Fibroblast of the aortic adventitia (primary cell): ENCODE measurements at regions not wholly inside any gene's neighbourhood (a gene's known extent, or its start where the extent isn't known, plus 50 kb on each side); places are given as distances from the start of the nearest gene placed in this dataset.

ENCODE experiments used
- DNase-seq: peaks from one replicate; pipeline ENCODE4 v3.0.0-alpha.2; 2010; ENCODE audit warnings: low read depth
- H3K4me3 ChIP-seq: 2 replicates; pipeline ENCODE4 v1.5.1; 2011; ENCODE audit warnings: low read depth, mild to moderate bottlenecking, control low read depth, low read length, moderate library complexity
- TF ChIP-seq, protein P1 (sequence below): IDR thresholded peaks from 2 replicates; pipeline ENCODE4 v1.5.1; 2011; ENCODE audit warnings: mild to moderate bottlenecking, low read length, control low read depth, inconsistent platforms; ENCODE audit not compliant: insufficient read depth

DNA sequence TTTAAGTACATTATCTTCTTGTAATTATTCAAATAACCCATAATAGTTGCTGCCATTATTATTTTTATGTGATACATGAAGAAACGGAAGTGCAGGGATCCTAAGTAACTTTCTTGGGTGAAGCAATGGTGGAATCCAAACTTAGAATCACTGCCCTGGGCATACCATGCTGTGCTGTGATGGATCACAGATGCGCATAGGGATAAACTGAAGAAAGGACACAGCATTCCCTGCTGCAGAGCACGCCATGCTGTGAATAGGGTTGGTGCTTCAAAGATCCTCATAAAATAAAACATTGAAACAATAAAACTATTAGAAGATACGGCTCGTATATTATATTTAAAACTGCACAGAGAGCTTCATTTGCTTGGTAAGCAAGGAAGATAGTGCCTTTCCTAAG lies 211.7 kb upstream of the ADAMTS16 start:
- TF ChIP-seq, protein P1, sequence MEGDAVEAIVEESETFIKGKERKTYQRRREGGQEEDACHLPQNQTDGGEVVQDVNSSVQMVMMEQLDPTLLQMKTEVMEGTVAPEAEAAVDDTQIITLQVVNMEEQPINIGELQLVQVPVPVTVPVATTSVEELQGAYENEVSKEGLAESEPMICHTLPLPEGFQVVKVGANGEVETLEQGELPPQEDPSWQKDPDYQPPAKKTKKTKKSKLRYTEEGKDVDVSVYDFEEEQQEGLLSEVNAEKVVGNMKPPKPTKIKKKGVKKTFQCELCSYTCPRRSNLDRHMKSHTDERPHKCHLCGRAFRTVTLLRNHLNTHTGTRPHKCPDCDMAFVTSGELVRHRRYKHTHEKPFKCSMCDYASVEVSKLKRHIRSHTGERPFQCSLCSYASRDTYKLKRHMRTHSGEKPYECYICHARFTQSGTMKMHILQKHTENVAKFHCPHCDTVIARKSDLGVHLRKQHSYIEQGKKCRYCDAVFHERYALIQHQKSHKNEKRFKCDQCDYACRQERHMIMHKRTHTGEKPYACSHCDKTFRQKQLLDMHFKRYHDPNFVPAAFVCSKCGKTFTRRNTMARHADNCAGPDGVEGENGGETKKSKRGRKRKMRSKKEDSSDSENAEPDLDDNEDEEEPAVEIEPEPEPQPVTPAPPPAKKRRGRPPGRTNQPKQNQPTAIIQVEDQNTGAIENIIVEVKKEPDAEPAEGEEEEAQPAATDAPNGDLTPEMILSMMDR, result no peak
- DNase-seq, result no peak
- H3K4me3 ChIP-seq, result no peak overlapping the region

DNA sequence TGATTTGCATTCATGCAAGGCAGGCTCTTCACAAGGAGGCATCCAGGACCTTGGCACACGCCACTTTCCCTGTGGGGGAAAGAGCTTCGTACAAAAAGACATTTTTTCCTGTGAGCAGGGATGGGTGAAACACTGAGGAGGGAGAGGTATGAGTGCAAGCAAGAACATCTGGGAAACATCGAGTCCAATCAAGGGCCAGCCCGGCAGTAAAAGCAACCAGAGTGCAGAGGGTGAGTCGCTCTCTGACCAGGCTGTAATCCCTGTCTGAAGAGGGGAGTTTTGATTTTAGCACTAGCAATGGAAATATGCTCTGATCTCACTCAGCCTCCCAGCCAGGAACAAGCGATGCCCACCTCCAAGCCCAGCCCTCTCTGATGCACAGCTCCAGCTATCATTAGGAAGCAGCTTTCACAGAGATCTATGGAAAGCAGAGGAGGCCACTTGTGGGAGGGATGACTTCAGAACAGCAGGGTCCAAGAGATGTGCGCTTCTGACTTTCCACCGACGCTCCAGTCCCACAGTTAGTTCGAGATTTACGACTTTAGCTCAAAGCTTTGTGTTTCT lies 211.0 kb upstream of the ADAMTS16 start:
- TF ChIP-seq, protein P1, result no peak
- no peak for DNase-seq
- no peak overlapping the region for H3K4me3 ChIP-seq

DNA sequence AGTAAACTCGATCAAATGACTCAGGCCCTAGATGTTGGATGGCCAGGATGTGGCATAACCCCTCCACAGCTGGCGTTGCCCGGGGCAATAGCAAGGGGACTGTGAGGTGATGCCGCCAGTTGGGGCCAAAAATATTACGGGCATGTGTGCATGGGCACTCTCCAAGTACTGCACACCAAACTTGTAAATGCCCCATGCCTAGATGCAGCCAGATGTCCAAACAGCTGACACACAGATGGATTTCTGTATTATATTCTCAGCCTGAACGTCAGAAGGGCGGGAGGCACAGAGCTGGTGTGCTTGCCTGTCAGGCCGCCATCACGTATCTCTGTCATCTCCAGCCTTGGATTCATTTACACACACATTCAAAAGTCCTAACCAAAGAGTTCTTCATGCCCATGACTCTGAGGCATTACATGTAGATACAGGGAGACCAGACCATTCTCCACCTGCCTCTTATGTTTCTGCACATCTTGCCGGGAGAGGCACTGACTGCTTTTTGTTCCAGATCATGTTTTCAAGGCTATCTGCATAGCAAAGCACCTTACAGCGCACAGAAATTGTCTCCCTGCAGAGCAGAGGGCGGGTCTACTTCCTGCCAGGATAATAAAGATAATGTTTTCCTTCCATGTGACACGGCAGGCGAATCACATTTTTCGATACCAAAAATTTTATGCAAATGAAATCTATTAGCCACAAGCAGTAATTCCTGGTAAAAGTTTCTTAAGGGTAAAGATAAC lies 200.9 kb upstream of the ADAMTS16 start:
- no peak for DNase-seq
- TF ChIP-seq, protein P1, result no peak
- no peak overlapping the region for H3K4me3 ChIP-seq

DNA sequence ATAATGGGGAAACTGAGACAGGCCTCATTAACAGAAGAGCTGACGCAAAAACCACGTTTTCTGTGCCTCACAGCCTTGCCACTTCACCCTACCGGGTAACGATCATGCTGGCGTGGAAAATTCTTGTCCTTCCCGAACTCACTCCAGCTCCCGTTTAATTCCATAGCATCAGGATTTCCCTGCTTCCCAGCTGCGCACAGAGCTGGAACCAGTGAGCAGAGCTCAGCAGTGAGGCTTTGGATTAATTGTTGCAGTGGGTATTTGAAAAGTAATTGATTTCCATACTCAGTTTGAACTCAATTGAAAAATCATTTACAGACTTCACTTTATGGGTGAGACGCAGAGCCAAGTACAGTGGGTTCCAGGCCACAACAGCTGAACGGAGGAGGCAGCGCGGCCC lies 199.0 kb upstream of the ADAMTS16 start:
- TF ChIP-seq, protein P1, result no peak
- no peak for DNase-seq
- H3K4me3 ChIP-seq, result no peak overlapping the region

DNA sequence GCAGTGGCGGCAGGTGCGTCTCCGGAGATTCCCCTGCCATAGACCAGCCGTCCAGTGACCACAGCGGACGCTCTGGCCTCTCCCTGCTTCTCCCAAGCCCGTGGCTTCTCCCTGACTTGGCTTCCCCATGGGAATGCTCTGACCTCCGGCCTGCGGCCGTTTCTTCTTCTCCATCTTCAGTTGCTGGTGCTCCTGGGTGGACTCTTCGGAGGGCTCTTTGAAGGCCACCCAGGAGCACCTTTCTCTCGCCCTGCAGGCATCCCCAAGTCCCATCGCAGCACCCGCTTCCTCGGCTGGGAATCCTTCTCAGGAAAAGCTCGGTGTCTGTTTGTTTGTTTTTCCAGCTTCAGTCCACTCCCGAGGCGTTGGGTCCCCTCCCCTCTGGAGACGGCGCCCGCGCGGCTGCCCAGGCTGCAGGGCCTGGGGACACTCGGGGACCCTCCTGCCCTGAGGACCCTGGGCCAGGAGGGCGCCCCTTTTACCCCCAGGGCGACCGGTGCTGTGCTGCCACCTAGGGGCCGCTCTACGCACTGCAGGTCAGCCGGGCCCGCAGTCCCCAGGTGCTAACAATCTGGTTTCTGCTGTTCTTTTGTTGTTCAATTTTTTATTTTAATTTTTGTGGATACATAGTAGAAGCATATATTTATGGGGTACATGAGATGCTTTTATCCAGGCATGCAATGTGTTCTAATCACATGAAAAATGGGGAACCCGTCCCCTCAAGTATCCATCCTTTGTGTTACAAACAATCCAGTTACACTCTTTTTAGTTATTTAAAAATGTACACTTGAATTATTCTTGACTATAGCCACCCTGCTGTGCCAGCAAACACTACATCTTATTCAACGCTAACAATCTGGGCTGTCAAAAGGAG lies 197.9 kb upstream of the ADAMTS16 start:
- H3K4me3 ChIP-seq, result no peak overlapping the region
- TF ChIP-seq, protein P1, result peak; percentile 74
- DNase-seq, result no peak

DNA sequence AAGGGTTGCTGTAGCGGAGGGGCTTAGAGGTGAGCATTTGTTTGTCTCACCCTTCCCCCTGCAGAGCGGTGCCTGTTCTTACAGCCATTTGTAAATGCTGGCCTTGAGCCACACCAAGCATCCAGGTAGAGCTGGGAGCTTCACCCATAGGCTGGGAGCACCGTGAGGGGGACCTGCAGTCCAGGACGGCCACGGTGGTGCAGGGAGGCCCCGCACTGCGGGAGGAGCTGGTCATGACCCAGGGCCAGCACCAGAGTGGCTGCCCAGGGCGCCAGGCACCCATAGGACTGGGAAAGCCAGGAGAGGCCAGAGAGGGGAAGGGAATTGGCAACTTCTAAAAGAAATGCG lies 197.3 kb upstream of the ADAMTS16 start:
- TF ChIP-seq, protein P1, result no peak
- no peak overlapping the region for H3K4me3 ChIP-seq
- no peak for DNase-seq
